T-cell (primary cell): ENCODE measurements at regions not wholly inside any gene's neighbourhood (a gene's known extent, or its start where the extent isn't known, plus 50 kb on each side); places are given as distances from the start of the nearest gene placed in this dataset.

Experiments
- ATAC-seq, 4 experiments: fragments of 200-7000 bp in 3 of 4; fragments of 150-1000 bp in 1 of 4; cut with Tn5 transposase; replicated peaks in 1 of 4; 1 replicate in 3 of 4; 2 replicates in 1 of 4; pipeline ENCODE4 v1.10.0; 2021; ENCODE audit warnings: moderate library complexity in 3 of 4, mild to moderate bottlenecking in 2 of 4, moderate number of reproducible peaks in 1 of 4
- CTCF ChIA-PET, 2 donors: fragments of 300-600 bp; sonication (Branson Sonifier 250); formaldehyde crosslinking; loops; one replicate each; lab custom pipeline; 2022; ENCODE audit warnings: antibody characterized with exemption in 2 of 2; lab: Charles Lee
- POLR2A ChIA-PET, 2 donors: fragments of 300-600 bp; sonication (Branson Sonifier 250); formaldehyde crosslinking; loops; one replicate each; lab custom pipeline; 2022; ENCODE audit warnings: antibody characterized with exemption in 2 of 2; lab: Charles Lee
- DNase-seq, 35 experiments: peaks; one replicate each; pipeline versions ENCODE4 v3.0.0 to v3.0.0-alpha.2; 2013 to 2023
- H3K27ac ChIP-seq: one replicate; pipeline ENCODE4 v1.5.1; 2013; ENCODE audit warnings: low read length
- H3K27me3 ChIP-seq, 2 experiments: replicated peaks in 1 of 2; 1 replicate in 1 of 2; 2 replicates in 1 of 2; pipeline versions ENCODE4 v1.6.1 to v1.7.0; 2013; ENCODE audit warnings: low read length in 1 of 2, mixed read lengths in 1 of 2; ENCODE audit not compliant: control insufficient read depth in 2 of 2, insufficient read depth in 2 of 2; ENCODE audit errors: extremely low read depth in 1 of 2
- H3K36me3 ChIP-seq, 2 donors: 1 replicate in 1 of 2; 2 replicates in 1 of 2; pipeline versions ENCODE4 v1.6.1 to v1.7.0; 2013; ENCODE audit warnings: low read length in 1 of 2; ENCODE audit not compliant: control insufficient read depth in 2 of 2, insufficient read depth in 1 of 2; ENCODE audit errors: extremely low read depth in 1 of 2
- H3K4me1 ChIP-seq, 2 experiments: 1 replicate in 1 of 2; 2 replicates in 1 of 2; pipeline versions ENCODE4 v1.6.1 to v1.7.0; 2013; ENCODE audit warnings: low read length in 2 of 2, mixed read lengths in 1 of 2; ENCODE audit not compliant: insufficient read depth in 2 of 2, control insufficient read depth in 1 of 2; ENCODE audit errors: extremely low read depth in 1 of 2
- H3K4me3 ChIP-seq, 2 donors: 1 replicate in 1 of 2; 2 replicates in 1 of 2; pipeline versions ENCODE4 v1.5.1 to v1.7.0; 2013; ENCODE audit warnings: mild to moderate bottlenecking in 2 of 2, low read length in 1 of 2, moderate library complexity in 1 of 2; ENCODE audit not compliant: control insufficient read depth in 1 of 2; ENCODE audit errors: extremely low read depth in 1 of 2
- H3K9me3 ChIP-seq: 2 replicates; pipeline ENCODE4 v1.7.0; 2013
- H3K27ac Mint-ChIP-seq, 2 donors: one replicate each; pipeline ENCODE4 v1.8.0; 2020 to 2021; ENCODE audit warnings: mild to moderate bottlenecking in 2 of 2, mixed read lengths in 2 of 2
- H3K27me3 Mint-ChIP-seq, 2 donors: one replicate each; pipeline ENCODE4 v1.8.0; 2021 to 2022; ENCODE audit warnings: mixed read lengths in 2 of 2
- H3K36me3 Mint-ChIP-seq: one replicate; pipeline ENCODE4 v1.8.0; 2021; ENCODE audit warnings: mixed read lengths
- H3K4me1 Mint-ChIP-seq, 3 donors: one replicate each; pipeline ENCODE4 v1.8.0; 2020 to 2022; ENCODE audit warnings: mixed read lengths in 3 of 3, mild to moderate bottlenecking in 1 of 3
- H3K4me3 Mint-ChIP-seq, 3 donors: one replicate each; pipeline ENCODE4 v1.8.0; 2020 to 2022; ENCODE audit warnings: mild to moderate bottlenecking in 3 of 3, mixed read lengths in 3 of 3, moderate library complexity in 3 of 3
- H3K9me3 Mint-ChIP-seq, 3 donors: one replicate each; pipeline ENCODE4 v1.8.0; 2020 to 2022; ENCODE audit warnings: mixed read lengths in 3 of 3
- WGBS: methylation state at CpG from one replicate; pipeline ENCODE4 v1.1.5; 2013; ENCODE audit warnings: missing lambda C conversion rate; ENCODE audit not compliant: insufficient coverage; 5-methylcytosine and 5-hydroxymethylcytosine counted together

GRCh38 chr6:66198062-66198624 lies 491.1 kb upstream of the EYS start:
- Mint-ChIP-seq H3K4me3 (no peak overlapping the region), H3K36me3 (no peaks in the 10 kb centered on the region), H3K27me3 (no peaks in the 10 kb centered on the region), H3K4me1 (no peaks in the 10 kb centered on the region), H3K9me3 (peaks cover 0 to 10% (median 5%) of the 10 kb centered on the region in 3 donors), H3K27ac (no peak overlapping the region)
- ATAC-seq (no peak), DNase-seq (no peak)
- no peaks in the 10 kb centered on the region for H3K36me3 ChIP-seq
- H3K4me1 ChIP-seq: no peaks in the 10 kb centered on the region
- H3K27ac ChIP-seq: no peak overlapping the region
- no peak overlapping the region for H3K4me3 ChIP-seq
- H3K9me3 ChIP-seq: no peaks in the 10 kb centered on the region
- CTCF ChIA-PET: no interaction called here
- H3K27me3 ChIP-seq: no peaks in the 10 kb centered on the region
- WGBS: 48% methylated on average over 3 of the region's 7 CpGs
- POLR2A ChIA-PET: no interaction called here

- ATAC-seq: no peak
- CTCF ChIA-PET: no interaction called here
- no peaks in the 10 kb centered on the region for H3K27me3 Mint-ChIP-seq
Observed at GRCh38 chr6:66190858-66191257, 483.8 kb upstream of the EYS start.

DNA sequence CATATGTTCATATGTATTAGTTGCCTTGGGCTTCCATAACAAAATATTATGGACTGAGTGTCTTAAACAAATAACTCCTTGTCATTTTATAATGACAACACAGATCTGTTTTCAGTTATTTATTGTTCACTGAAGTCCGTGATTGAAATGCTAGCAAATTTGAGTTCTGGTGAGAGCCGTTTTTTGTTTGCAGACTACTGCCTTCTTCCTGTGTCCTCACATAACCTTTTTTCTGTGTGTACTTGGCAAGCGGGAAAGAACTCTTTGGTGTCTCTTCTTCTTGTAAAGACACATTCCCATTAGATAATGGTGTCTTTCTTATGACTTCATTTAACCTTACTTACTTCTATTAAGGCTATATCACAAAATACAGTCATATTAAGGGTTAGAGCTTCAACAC lies 482.9 kb upstream of the EYS start:
- ATAC-seq (no peak), DNase-seq (no peak)
- H3K36me3 Mint-ChIP-seq: no peaks in the 10 kb centered on the region
- no peaks in the 10 kb centered on the region for H3K36me3 ChIP-seq
- WGBS: no CpG with 5 or more reads among the region's 3 CpGs
- no peaks in the 10 kb centered on the region for H3K4me1 ChIP-seq
- no peaks in the 10 kb centered on the region for H3K9me3 ChIP-seq
- no peak overlapping the region for H3K4me3 Mint-ChIP-seq
- H3K9me3 Mint-ChIP-seq: peaks cover 4 to 12% (median 7%) of the 10 kb centered on the region in 3 donors
- no peak overlapping the region for H3K27ac ChIP-seq
- ChIA-PET CTCF (no interaction called here), POLR2A (no interaction called here)
- no peak overlapping the region for H3K27ac Mint-ChIP-seq
- H3K4me1 Mint-ChIP-seq: no peaks in the 10 kb centered on the region
- H3K27me3 ChIP-seq: no peaks in the 10 kb centered on the region
- no peak overlapping the region for H3K4me3 ChIP-seq
- no peaks in the 10 kb centered on the region for H3K27me3 Mint-ChIP-seq

More at GRCh38 chr6:66190858-66191257, 483.8 kb upstream of the EYS start:
- H3K27ac ChIP-seq: no peak overlapping the region
- no peaks in the 10 kb centered on the region for H3K36me3 ChIP-seq
- no peaks in the 10 kb centered on the region for H3K4me1 ChIP-seq
- no peak overlapping the region for H3K4me3 Mint-ChIP-seq
- no peak overlapping the region for H3K4me3 ChIP-seq
- no peak overlapping the region for H3K27ac Mint-ChIP-seq
- no peaks in the 10 kb centered on the region for H3K36me3 Mint-ChIP-seq
- no peaks in the 10 kb centered on the region for H3K27me3 ChIP-seq
- no peaks in the 10 kb centered on the region for H3K9me3 ChIP-seq
- no peaks in the 10 kb centered on the region for H3K4me1 Mint-ChIP-seq
- 58% methylated on average over 2 of the region's 5 CpGs for WGBS
- DNase-seq: no peak
- H3K9me3 Mint-ChIP-seq: peaks cover 4 to 8% (median 7%) of the 10 kb centered on the region in 3 donors
- POLR2A ChIA-PET: no interaction called here

GRCh38 chr6:66186756-66187155 lies 479.7 kb upstream of the EYS start:
- Histone ChIP-seq H3K9me3 (no peaks in the 10 kb centered on the region), H3K27ac (no peak overlapping the region), H3K36me3 (no peaks in the 10 kb centered on the region), H3K4me1 (no peaks in the 10 kb centered on the region), H3K4me3 (no peak overlapping the region), H3K27me3 (no peaks in the 10 kb centered on the region)
- H3K9me3 Mint-ChIP-seq: peaks cover 4 to 14% (median 9%) of the 10 kb centered on the region in 3 donors
- DNase-seq (no peak), ATAC-seq (no peak)
- ChIA-PET CTCF (no interaction called here), POLR2A (no interaction called here)
- no peak overlapping the region for H3K27ac Mint-ChIP-seq
- no peaks in the 10 kb centered on the region for H3K36me3 Mint-ChIP-seq
- WGBS: no CpG with 5 or more reads among the region's 2 CpGs
- no peaks in the 10 kb centered on the region for H3K27me3 Mint-ChIP-seq
- H3K4me3 Mint-ChIP-seq: no peak overlapping the region
- H3K4me1 Mint-ChIP-seq: no peaks in the 10 kb centered on the region

- H3K4me3 Mint-ChIP-seq: no peak overlapping the region
- WGBS: no CpG with 5 or more reads among the region's 1 CpG
- H3K4me3 ChIP-seq: no peak overlapping the region
- H3K9me3 ChIP-seq: no peaks in the 10 kb centered on the region
- H3K27me3 ChIP-seq: no peaks in the 10 kb centered on the region
- H3K4me1 ChIP-seq: no peaks in the 10 kb centered on the region
- ChIA-PET CTCF (no interaction called here), POLR2A (no interaction called here)
- H3K27ac Mint-ChIP-seq: no peak overlapping the region
- no peaks in the 10 kb centered on the region for H3K27me3 Mint-ChIP-seq
- H3K4me1 Mint-ChIP-seq: no peaks in the 10 kb centered on the region
- no peaks in the 10 kb centered on the region for H3K36me3 ChIP-seq
- ATAC-seq: no peak
- H3K9me3 Mint-ChIP-seq: peaks cover 11 to 18% (median 13%) of the 10 kb centered on the region in 3 donors
- H3K36me3 Mint-ChIP-seq: no peaks in the 10 kb centered on the region
- no peak for DNase-seq
- H3K27ac ChIP-seq: no peak overlapping the region
Observed at GRCh38 chr6:66184091-66184490, 477.1 kb upstream of the EYS start.

- H3K36me3 Mint-ChIP-seq: no peaks in the 10 kb centered on the region
- 71% methylated on average over 1 of the region's 3 CpGs for WGBS
- no peak overlapping the region for H3K27ac Mint-ChIP-seq
- no peak overlapping the region for H3K27ac ChIP-seq
- CTCF ChIA-PET: no interaction called here
- H3K27me3 ChIP-seq: no peaks in the 10 kb centered on the region
- no peaks in the 10 kb centered on the region for H3K9me3 ChIP-seq
- H3K4me1 Mint-ChIP-seq: no peaks in the 10 kb centered on the region
- H3K4me1 ChIP-seq: no peaks in the 10 kb centered on the region
- no peaks in the 10 kb centered on the region for H3K36me3 ChIP-seq
- H3K27me3 Mint-ChIP-seq: no peaks in the 10 kb centered on the region
- ATAC-seq (no peak), DNase-seq (no peak)
- H3K4me3 ChIP-seq: no peak overlapping the region
- no peak overlapping the region for H3K4me3 Mint-ChIP-seq
- H3K9me3 Mint-ChIP-seq: peaks cover 9 to 13% (median 10%) of the 10 kb centered on the region in 3 donors
- POLR2A ChIA-PET: interaction anchor here in 1 of 2 donors (0.6 kb wide), 1 partner anchor 20 kb away, joined by 3 read pairs; no protein-coding TSS in a partner anchor
Observed at GRCh38 chr6:66179361-66179760, 472.3 kb upstream of the EYS start.

GRCh38 chr6:66173587-66173986 lies 466.6 kb upstream of the EYS start:
- CTCF ChIA-PET: no interaction called here
- DNase-seq (no peak), ATAC-seq (no peak)
- Histone ChIP-seq H3K27me3 (no peaks in the 10 kb centered on the region), H3K36me3 (no peaks in the 10 kb centered on the region), H3K9me3 (no peaks in the 10 kb centered on the region), H3K4me3 (no peak overlapping the region), H3K27ac (no peak overlapping the region), H3K4me1 (no peaks in the 10 kb centered on the region)
- no peak overlapping the region for H3K27ac Mint-ChIP-seq
- POLR2A ChIA-PET: no interaction called here
- peaks cover 11 to 27% (median 23%) of the 10 kb centered on the region in 3 donors for H3K9me3 Mint-ChIP-seq
- H3K27me3 Mint-ChIP-seq: no peaks in the 10 kb centered on the region
- no peak overlapping the region for H3K4me3 Mint-ChIP-seq
- 66% methylated on average over 5 of the region's 6 CpGs for WGBS
- no peaks in the 10 kb centered on the region for H3K36me3 Mint-ChIP-seq
- H3K4me1 Mint-ChIP-seq: no peaks in the 10 kb centered on the region
